Right cardiac atrium (tissue), 5 donors: ENCODE measurements at regions not wholly inside any gene's neighbourhood (a gene's known extent, or its start where the extent isn't known, plus 50 kb on each side); places are given as distances from the start of the nearest gene placed in this dataset.
"Not testable (repeated sequence)": the region's sequence is repeated elsewhere in the genome, so short reads cannot be mapped to it uniquely, and the experiment has no call there.

Experiments
- ATAC-seq, 2 donors: fragments of 200-7000 bp; cut with Tn5 transposase; one replicate each; pipeline versions ENCODE4 v1.8.0 to v1.9.1; 2020; ENCODE audit warnings: moderate library complexity in 2 of 2, mild to moderate bottlenecking in 1 of 2
- DNase-seq, 3 donors: peaks; one replicate each; pipeline ENCODE4 v3.0.0-alpha.2; 2020
- H3K27ac ChIP-seq: one replicate; pipeline ENCODE4 v1.5.1; 2013; ENCODE audit warnings: mild to moderate bottlenecking, low read length, control low read depth, moderate library complexity
- H3K27me3 ChIP-seq: one replicate; pipeline ENCODE4 v1.6.1; 2013; ENCODE audit not compliant: control insufficient read depth, insufficient read depth
- H3K4me1 ChIP-seq: one replicate; pipeline ENCODE4 v1.6.1; 2013; ENCODE audit warnings: low read length; ENCODE audit not compliant: control insufficient read depth, insufficient read depth
- H3K4me3 ChIP-seq: one replicate; pipeline ENCODE4 v1.5.1; 2013; ENCODE audit warnings: low read length, control low read depth
- H3K9me3 ChIP-seq: one replicate; pipeline ENCODE4 v1.6.1; 2013; ENCODE audit warnings: low read length; ENCODE audit not compliant: control insufficient read depth
- WGBS: extraction: QIAGEN DNeasy Blood & Tissue Kit; methylation state at CpG from one replicate; pipeline ENCODE4 v1.1.7; 2013; 5-methylcytosine and 5-hydroxymethylcytosine counted together
- intact Hi-C, 4 donors: fragments of 100-400 bp; cut with DNase I; formaldehyde crosslinking; loops; one replicate each; pipeline versions ENCODE4 v1.11.0 to v1.14.0; 2022 to 2023
- donor health status: healthy with polysubstance abuse.
- donor health status: DM: no; HTN: yes; CAD: no.
- donor health status: DM: no; HTN: no; CAD: no.
- donor health status: DM: no; HTN: yes; CAD: no; lungs with severe emphysema.
- donor health status: DM: yes; HTN: yes; CAD: no.

DNA sequence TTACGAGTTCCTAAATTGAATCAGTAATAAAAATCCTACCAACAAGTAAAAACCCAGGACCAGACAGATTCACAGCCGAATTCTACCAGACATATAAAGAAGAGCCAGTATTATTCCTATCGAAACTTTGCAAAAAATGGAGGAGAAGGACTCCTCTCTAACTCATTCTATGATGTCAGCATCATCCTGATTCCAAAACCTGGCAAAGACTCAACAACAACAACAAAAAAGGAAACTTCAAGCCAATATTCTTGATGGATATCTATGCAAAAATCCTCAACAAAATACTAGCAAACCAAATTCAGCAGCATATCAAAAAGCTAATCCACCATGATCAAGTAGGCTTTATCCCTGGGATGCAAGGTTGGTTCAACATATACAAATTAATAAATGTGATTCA lies 84.6 kb upstream of the ADRB2 start:
- not testable (repeated sequence) for H3K27me3 ChIP-seq, H3K27ac ChIP-seq, DNase-seq, H3K4me1 ChIP-seq, ATAC-seq, H3K9me3 ChIP-seq, H3K4me3 ChIP-seq
- 63% methylated on average over 3 of the region's 3 CpGs for WGBS
- intact Hi-C loops: loop anchor here in 3 of 4 donors (2.0 to 10.0 kb wide), 4 partner anchors 86 to 261 kb away; partner anchors contain the start of gene ADRB2 (in 1 of the 3)

GRCh38 chr5:148744380-148744779 lies 82.0 kb upstream of the ADRB2 start:
- not testable (repeated sequence) for H3K4me1 ChIP-seq
- WGBS: 92% methylated on average over 1 of the region's 1 CpG

DNA sequence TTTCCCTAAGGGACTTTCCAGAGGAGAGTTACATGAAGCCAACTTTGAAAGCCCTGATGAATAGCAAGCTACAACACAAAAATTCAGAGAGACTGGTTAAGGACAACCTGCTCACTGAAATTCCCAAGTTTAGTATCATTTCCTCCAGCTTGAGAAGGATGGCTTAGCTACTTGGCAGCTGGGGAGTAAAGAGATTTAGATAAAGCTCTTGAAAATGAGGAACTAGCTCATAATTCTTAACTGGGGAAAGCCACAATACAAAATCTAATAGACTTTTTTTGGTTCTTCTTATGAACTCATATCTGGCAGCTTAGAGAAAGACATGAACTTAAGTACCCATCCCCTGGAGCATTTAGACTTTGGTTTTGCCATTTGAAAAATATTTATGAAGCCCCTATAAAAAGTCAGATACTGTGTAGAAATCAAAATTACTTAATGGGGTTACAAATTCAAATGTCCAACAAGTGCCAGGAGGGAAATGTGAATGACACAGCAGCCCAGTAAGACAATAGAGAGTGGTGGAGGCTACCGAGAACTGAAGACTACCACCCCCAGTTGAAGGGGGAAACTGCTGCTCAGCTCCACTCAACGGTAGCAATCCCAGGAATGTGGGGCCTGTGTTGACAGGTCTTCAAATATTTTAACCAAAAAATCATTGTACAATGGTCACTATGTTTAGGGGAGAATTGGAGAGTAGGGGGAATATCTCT lies 79.4 kb upstream of the ADRB2 start:
- DNase-seq: no peak
- 22% methylated on average over 2 of the region's 2 CpGs for WGBS
- Histone ChIP-seq H3K27me3 (no peaks in the 10 kb centered on the region), H3K9me3 (no peaks in the 10 kb centered on the region), H3K4me1 (peaks cover 1% of the 10 kb centered on the region), H3K4me3 (no peak overlapping the region), H3K27ac (peak overlapping the region; percentile 23)
- peak; percentile 47 to 51 for ATAC-seq
- intact Hi-C loops: loop anchor here in 2 of 4 donors (5.0 to 10.0 kb wide), 2 partner anchors 80 to 218 kb away; partner anchors contain the start of gene ADRB2 (in 2 of the 2)

More at GRCh38 chr5:148744380-148744779, 82.0 kb upstream of the ADRB2 start:
- H3K27ac ChIP-seq, H3K9me3 ChIP-seq, DNase-seq, H3K27me3 ChIP-seq, ATAC-seq, H3K4me3 ChIP-seq: not testable (repeated sequence)
- intact Hi-C loops: loop anchor here in 2 of 4 donors (5.0 to 10.0 kb wide), 3 partner anchors 83 to 258 kb away; partner anchors contain the start of gene ADRB2 (in 1 of the 2)

DNA sequence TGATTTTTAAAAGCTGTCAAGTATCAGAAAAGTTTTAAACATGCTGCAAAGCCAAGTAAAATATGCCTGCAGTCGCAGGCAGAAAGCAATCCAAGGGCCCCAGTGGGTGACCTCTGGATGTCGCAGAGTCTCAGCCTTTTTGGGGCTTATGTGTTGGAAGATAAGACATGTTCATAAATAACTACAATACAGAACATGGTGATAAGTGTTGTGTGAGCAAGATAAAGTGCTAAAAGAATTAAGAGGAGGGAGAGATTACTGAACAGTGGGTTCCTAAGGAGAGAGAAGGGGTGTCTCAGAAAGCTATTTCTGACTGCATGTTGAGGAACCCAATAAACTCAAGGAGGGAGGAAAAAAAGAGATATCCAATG lies 78.9 kb upstream of the ADRB2 start:
- H3K4me1 ChIP-seq: peaks cover 1% of the 10 kb centered on the region
- no peaks in the 10 kb centered on the region for H3K9me3 ChIP-seq
- ATAC-seq (peak; percentile 20 to 73), DNase-seq (peak in 1 of 3 donors; percentile 54)
- intact Hi-C loops: loop anchor here in 2 of 4 donors (5.0 to 10.0 kb wide), 2 partner anchors 80 to 217 kb away; partner anchors contain the start of gene ADRB2 (in 2 of the 2)
- H3K27me3 ChIP-seq: no peaks in the 10 kb centered on the region
- H3K4me3 ChIP-seq: no peak overlapping the region
- no peak overlapping the region for H3K27ac ChIP-seq
- 23% methylated on average over 2 of the region's 2 CpGs for WGBS

DNA sequence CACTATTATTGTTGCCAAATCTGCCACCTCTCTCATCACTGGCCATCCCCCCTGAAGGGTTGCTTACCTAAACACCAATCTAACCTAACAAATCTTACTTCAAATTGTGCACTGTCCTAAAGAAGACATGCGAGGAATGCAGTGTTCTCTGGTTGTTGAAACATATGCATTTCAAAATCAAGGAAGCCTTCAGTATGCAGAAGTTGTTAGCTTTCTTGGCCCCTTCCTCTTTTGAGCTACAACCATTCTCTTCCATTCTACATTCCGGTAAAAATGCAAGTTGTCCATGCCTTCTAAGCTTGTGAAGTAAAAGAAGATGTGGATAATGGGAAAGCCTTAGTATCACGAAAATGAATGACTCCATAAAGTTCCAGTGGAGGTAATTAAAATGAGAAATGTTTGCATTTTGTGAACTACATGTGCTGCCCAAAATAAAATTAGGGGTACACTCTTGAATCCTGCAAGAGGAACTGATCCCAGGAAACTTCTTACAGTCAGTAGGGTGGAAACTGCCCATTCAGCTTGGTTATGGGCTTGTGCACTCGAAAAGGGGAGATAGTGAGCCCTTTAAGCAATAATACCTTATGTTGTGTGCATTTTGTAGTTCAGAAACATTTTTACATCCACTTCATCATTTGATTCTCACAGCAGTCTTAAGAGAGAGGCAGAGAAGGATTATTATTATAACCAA lies 77.6 kb upstream of the ADRB2 start:
- ATAC-seq (peak in 1 of 2 donors; percentile 20), DNase-seq (no peak)
- no peak overlapping the region for H3K4me3 ChIP-seq
- no peak overlapping the region for H3K27ac ChIP-seq
- intact Hi-C loops: loop anchor here in 2 of 4 donors (5.0 to 10.0 kb wide), 2 partner anchors 78 to 216 kb away; partner anchors contain the start of gene ADRB2 (in 2 of the 2)
- no peaks in the 10 kb centered on the region for H3K9me3 ChIP-seq
- WGBS: 83% methylated on average over 4 of the region's 4 CpGs
- H3K4me1 ChIP-seq: peaks cover 1% of the 10 kb centered on the region
- H3K27me3 ChIP-seq: no peaks in the 10 kb centered on the region

- no peaks in the 10 kb centered on the region for H3K9me3 ChIP-seq
- intact Hi-C loops: no loop called here
- H3K27me3 ChIP-seq: no peaks in the 10 kb centered on the region
- no peak overlapping the region for H3K27ac ChIP-seq
- ATAC-seq (no peak), DNase-seq (no peak)
- H3K4me3 ChIP-seq: no peak overlapping the region
- peaks cover 1% of the 10 kb centered on the region for H3K4me1 ChIP-seq
- WGBS: 32% methylated on average over 5 of the region's 5 CpGs
These were observed 75.8 kb upstream of the ADRB2 start for GRCh38 chr5:148750614-148751013.

GRCh38 chr5:148751025-148751424 lies 75.4 kb upstream of the ADRB2 start:
- ATAC-seq (no peak), DNase-seq (no peak)
- Histone ChIP-seq H3K27me3 (no peaks in the 10 kb centered on the region), H3K9me3 (no peaks in the 10 kb centered on the region), H3K27ac (no peak overlapping the region), H3K4me1 (peaks cover 1% of the 10 kb centered on the region), H3K4me3 (no peak overlapping the region)
- 66% methylated on average over 2 of the region's 2 CpGs for WGBS
- intact Hi-C loops: no loop called here

DNA sequence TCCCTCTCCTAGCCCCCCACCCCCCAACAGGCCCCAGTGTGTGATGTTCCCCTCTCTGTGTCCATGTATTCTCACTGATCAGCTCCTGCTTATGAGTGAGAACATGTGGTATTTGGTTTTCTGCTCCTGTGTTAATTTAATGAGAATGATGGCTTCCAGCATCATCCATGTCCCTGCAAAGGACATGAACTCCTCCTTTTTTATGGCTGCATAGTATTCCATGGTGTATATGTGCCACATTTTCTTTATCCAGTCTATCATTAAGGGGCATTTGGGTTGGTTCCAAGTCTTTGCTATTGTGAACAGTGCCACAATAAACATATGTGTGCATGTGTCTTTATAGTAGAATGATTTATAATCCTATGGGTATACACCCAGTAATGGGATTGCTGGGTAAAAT lies 74.0 kb upstream of the ADRB2 start:
- H3K27me3 ChIP-seq, H3K9me3 ChIP-seq, H3K27ac ChIP-seq, H3K4me3 ChIP-seq, intact Hi-C loops, H3K4me1 ChIP-seq, ATAC-seq, DNase-seq: not testable (repeated sequence)

- WGBS: 79% methylated on average over 3 of the region's 3 CpGs
- intact Hi-C loops: no loop called here
These were observed 67.3 kb upstream of the ADRB2 start for GRCh38 chr5:148759101-148759500.

DNA sequence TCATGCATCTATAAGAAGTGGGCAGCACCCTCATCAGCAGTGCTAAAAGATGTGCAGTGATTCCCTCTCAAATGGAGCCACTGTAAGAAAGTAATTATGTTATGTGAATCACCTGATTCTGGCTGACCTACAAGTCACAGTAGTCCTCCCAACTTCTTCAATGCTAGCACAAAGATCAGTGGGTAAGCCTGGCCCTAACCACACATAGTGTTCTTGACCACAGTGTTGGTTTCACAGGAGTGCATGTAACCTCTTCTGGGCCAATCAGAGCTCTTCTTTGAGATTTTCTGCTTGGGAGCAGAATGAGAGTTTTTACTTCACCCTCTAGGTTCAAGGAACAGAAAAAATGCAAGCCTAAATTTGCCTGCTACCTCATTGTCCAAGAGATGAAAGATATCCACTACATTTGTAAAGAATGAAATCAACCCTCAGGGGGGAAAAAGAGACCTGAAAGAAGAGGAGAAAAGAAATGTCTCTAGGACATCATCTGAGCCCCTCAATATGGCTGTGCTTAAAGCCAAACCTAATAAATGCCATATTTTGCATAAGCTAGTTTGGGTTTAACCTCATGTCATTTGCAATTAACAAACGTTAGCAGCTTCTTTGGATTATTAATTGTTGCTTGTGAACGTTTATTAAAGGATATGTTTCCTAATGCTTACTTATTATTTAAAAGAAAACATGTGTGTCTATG lies 65.3 kb upstream of the ADRB2 start:
- H3K4me3 ChIP-seq: no peak overlapping the region
- no peaks in the 10 kb centered on the region for H3K27me3 ChIP-seq
- DNase-seq (no peak), ATAC-seq (no peak)
- intact Hi-C loops: no loop called here
- H3K27ac ChIP-seq: no peak overlapping the region
- H3K4me1 ChIP-seq: peaks cover 1% of the 10 kb centered on the region
- 62% methylated on average over 2 of the region's 2 CpGs for WGBS
- no peaks in the 10 kb centered on the region for H3K9me3 ChIP-seq

More at GRCh38 chr5:148759101-148759500, 67.3 kb upstream of the ADRB2 start:
- Histone ChIP-seq H3K4me3 (no peak overlapping the region), H3K27ac (no peak overlapping the region), H3K9me3 (no peaks in the 10 kb centered on the region), H3K4me1 (peaks cover 1% of the 10 kb centered on the region), H3K27me3 (no peaks in the 10 kb centered on the region)
- no peak for DNase-seq
- ATAC-seq: no peak

- intact Hi-C loops: no loop called here
- no peaks in the 10 kb centered on the region for H3K9me3 ChIP-seq
- H3K4me1 ChIP-seq: peaks cover 3% of the 10 kb centered on the region
- H3K27me3 ChIP-seq: no peaks in the 10 kb centered on the region
- WGBS: 85% methylated on average over 1 of the region's 1 CpG
- H3K4me3 ChIP-seq: no peak overlapping the region
- DNase-seq: no peak
- no peak overlapping the region for H3K27ac ChIP-seq
- ATAC-seq: no peak
These were observed 62.4 kb upstream of the ADRB2 start for GRCh38 chr5:148763996-148764395.
